ENCODE measurements at regions not wholly inside any gene's neighbourhood (a gene's known extent, or its start where the extent isn't known, plus 50 kb on each side); places are given as distances from the start of the nearest gene placed in this dataset.
A peak's percentile ranks its signal among the peaks of the same experiment; 100 is the strongest.

DNA sequence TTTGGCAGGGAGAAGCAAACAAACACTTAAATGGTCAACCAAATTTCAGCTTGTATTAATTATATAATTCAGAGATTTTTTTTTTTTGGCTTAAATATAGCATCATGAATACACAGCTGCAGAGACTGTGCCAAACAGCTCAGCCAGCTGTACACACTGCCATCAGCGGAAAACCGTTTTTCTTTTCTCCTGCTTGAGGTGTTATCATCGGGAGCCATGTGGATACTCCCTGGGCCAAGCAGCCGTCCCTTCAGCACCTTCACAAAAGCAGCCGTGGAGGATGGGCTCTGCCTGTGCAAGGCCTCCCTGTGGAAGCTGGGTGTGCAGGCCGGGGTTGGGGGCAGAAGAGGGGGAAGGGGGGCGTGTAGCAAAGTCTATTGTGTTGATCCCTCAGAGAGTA, 85.0 kb downstream of the NUF2 start:
- no peak for DNase-seq (ENCODE audit: low read depth)

DNA sequence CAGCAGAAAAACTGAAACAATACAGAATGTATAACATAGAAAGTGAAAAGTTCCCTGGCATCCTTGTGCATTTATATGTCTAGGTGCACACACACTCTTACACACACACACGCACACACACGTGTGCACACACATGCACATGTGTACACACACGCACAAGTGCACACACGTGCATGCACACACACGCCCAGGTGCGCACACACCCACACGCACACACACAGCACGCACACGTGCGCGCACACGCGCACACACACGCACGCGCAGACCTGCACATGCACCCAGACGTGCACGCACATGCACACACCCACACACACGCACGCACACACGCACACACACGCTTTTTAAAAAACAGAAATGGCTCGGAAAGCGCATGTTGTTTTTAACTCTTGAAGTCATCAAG, 86.5 kb downstream of the NUF2 start:
- DNase-seq (ENCODE audit: low read depth): no peak

DNA sequence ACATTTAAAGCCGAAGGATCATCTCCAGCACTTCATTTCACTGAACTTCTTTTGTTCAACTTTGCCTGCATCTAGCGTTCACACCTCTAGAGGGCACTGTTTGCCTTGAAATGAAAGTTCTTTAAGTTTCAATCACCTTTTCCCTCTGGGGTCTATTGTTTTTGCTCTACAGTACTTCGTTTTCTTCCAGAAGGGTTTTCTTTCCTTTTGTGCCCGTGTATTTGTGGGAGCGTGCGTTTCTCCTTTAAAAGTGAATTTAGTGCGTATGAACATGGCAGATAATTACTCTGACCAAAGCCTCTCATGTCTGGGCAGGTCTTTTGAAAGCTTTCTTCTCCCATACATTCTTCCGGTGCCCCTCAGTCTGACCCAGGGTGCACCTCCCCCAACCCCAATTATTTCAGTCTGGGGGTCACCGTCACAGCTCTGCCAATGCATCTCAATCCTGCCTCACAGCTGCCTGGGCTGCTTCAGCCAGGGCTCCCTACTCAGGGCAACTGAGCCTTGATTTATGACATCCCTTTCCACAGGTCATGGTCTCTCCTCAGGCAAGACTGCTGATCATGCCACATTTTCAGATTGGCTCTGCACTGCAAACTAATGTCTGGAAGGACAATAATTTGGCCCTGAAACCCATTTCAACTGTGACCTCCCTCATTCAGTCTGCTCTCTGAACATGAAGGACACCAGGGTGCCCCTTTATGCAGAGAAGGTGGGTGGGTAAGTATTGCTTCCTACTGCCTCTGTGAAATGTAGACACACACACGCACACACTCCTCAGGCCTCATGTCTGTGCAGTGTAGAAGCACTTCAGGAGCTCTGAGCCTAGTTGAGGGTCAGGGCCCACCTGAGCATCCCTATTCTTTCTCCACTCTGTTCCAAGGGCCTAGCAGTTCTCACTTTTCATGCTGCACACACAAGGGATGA, 88.6 kb downstream of the NUF2 start:
- DNase-seq (ENCODE audit: low read depth): peak; percentile 12

DNA sequence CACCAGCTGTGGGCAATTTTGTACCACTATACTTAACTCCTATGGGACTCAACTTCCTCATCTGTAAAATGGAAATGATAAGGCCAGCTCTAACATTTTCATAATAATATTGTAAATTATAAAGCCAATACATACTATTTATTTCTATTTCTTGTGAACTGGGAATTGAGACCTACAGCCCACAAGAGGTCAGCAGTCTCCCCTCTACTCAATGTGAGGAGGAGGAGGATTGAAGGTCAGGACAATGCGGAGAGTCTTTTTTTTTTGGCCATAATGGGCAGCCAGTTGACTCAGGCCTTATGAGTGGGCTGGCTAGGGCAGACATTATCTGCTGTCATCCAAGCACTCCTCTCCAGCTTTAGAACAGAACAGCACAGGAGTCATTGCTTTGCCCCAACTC, 90.5 kb downstream of the NUF2 start:
- no peak for DNase-seq (ENCODE audit: low read depth)

DNA sequence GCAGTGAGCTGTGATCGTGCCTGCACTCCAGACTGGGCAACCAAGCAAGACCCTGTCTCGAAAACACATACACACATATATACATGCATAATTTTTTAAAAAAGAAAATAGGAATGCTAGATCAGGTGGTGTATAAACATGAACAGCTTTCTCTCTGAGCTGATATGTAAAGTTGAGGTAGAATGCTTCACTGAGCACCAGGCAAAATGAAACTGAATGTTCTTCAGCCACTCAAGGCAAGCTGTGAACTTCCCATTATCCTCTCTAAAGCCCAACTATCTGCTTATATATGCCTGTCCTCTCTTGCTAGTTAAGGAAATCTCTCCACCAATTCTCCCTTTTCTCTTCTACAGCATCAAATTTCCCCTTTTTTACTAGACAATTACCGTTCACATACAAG, 93.0 kb downstream of the NUF2 start:
- DNase-seq (ENCODE audit: low read depth): no peak

DNA sequence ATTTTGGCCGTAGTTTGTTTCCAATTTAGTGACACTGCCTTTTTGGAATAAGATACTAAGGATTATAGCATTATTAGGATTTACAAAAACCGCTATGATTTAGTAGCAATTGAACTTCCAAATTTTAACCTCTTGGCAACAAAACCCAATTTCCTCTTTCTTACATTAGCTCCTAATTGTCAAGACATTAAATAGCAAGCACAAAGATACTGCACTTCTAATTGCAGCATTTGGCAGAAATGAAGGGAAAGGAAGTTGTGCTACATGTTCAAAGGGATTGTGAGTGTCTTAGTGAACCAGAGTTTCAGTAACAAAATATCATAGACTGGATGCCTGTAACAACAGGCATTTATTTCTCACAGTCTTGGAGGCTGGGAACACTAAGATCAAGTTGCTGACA, 99.9 kb downstream of the NUF2 start:
- DNase-seq (ENCODE audit: low read depth): no peak

DNA sequence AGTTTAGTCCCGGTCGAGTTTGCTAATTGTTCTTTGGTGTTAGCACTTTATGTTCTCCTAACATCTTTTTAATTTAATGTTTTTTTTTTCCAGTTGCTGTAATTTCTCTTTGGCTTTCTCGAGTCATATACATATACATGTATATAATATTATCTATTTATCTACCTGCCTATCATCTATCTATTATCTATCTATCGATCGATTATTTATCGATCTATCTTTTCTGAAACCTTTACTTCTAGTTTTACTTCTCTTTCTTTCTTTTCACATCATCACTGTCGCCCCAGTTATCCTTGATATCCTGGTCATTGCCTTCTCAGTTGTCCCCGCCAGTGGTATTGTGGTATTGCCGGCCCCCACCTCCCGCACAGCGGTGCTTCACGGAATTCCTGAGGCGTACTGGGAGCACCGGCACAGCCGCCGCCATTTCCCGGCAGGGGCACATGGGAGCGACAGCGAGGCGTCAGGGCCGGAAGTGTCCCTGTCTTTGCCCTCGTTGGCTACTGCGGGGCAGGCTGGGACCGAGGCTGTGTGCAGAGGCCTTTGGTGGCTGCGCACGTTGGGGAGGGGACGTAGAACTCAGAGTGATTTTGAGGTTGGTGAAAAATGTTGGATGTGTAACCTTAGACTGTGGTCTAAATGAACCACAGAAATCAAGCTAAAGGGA, 101.1 kb downstream of the NUF2 start:
- DNase-seq (ENCODE audit: low read depth): no peak

DNA sequence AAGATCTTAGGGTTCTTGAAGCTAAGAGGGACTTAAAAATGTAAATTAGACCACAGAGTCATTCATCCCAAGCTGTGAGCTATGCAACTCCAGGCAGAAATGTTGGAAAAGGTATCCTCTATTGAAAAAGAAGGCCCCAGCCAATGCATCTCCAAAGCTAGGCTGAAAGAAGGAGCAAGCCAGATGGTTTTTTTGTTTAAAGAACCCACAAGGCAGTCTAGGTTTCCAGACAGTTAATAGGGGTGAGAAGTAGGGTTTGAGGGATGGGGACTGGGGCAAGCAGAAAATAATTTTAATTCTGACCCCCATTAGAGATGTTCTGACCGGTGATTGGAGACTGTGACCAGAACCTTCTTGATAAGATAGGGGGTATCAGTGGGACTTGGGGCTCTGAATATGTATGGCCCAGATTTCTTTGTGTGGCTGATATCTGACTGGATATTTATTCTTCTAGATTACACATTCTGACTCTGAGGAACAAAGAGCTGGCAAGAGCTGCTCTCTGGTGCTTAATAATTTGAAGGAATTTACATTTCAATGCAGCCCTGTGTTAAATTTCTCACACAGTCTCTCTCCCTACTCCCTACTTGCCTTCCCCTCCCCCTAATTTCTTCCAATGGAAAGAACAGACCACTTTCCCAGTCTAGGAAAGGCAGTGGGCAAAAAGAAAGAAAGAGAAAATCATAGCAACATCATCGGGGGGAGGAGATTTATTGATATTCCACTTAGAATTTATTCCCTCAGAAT, 104.9 kb downstream of the NUF2 start:
- no peak for DNase-seq (ENCODE audit: low read depth)

DNA sequence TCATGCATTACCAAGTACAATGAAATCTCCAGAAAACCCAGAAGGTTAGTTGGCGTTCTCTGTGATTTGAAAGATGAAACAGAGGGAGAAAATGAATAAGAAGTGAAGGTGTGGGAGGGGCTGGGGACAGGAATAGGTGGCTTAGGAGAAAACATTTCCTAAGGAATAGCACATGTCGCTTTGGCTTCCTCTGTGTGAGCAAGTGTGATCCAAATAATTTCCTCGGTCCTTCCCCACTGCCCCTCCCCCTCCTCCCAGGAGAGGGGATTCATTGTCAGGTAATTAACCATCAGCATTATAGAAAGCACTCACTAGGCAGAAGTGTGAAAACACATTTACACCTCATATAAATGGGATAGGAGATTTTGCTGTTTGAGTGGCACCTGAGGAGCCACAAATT, 105.5 kb downstream of the NUF2 start:
- DNase-seq (ENCODE audit: low read depth): no peak

DNA sequence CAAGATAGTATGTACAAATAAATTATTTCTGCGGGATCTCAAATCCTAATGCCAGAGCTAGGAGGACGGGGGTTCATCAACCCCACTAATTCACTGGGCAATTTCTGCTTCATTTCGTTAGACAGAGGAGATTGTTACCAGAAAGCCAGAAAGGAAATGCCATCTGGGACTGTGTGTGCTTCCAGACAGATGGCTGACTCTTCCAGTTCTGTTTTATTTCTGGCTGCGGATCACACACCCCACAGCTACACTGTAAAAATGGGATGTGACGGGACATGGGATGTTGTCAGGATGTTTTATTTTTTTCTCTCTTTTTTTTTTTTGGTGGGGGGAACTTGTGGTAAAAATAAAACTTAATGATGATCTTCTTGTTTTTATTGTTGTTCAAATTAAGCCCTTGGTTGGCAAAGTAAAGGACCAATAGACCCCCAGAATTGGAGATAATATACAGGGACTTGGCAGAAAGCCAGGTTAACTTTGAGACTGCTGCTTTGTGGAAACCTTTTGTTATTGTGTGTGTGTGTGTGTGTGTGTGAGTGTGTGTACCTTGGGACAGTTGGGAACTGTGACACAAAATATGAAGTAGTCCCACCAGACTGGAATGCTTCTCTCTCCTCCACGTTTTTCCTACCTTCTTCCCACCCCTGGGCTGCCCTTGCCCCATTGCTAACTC, 114.5 kb downstream of the NUF2 start:
- no peak for DNase-seq (ENCODE audit: low read depth)

DNA sequence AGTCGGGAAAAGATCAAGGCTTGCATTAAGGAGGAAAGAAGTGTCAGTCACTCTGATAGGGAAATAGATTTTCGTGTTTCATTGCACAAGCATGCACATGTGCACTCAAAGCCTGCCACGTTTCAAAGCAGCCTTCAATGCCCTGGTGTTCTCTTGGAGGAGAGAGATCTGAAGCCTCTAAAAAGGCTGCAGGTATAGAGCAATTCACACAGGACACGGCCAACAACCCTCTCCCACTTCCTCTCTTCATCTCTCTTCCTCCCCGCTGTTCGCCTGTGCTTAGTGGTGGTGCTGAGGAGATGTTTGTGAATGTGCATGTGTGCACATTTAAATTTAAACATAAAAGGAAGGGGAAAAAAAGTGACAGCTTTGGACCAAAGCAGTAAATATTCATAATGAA, 117.7 kb downstream of the NUF2 start:
- DNase-seq (ENCODE audit: low read depth): no peak

DNA sequence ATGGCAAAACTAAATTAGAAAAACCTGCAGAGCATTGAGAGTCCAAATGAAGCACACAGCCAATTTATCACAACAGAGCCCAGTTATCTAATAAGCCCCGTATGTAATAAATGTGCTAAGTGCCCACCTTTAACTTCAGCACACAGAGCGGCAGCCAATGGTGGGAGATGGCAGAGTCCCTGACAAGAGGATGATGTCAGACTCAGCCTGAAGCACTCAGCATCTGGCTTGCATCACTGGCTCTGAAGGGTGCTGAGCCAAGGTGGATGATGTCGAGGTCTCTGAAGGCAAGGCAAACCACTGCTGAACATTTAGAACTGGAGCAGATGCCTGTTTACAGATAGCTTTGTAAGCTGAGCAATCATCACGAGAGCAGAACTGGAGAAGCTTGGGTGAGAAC, 118.3 kb downstream of the NUF2 start:
- no peak for DNase-seq (ENCODE audit: low read depth)

DNA sequence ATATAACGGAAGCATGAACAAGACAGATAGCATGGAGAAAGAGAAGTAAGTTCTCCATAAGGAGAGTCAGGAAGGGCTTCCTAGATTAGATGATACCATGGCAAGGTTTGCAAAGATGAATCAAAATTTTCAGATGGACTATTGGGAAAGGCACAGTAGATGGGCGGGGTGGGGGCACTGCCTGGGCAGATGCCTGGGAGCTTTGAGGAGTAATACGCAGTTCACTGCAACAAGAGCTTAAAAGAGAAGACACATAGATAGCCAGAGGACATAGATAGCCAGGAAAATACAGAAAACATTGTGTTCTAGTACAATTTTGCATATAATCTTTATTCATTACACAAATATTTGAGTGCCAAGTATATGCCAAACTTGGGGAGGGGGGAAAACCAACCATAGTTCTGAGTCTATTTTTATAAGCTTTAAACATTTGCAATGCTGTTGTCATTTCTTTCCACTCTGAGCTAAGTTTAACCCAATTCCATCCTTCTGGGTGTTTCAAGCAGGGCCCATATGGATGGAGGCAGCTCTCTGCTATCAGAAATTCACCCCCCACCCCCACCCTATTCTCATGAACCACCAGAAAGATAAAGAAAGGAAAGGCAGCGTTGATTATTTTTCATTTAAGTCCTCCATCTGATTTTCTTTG, 120.6 kb downstream of the NUF2 start:
- DNase-seq (ENCODE audit: low read depth): no peak

DNA sequence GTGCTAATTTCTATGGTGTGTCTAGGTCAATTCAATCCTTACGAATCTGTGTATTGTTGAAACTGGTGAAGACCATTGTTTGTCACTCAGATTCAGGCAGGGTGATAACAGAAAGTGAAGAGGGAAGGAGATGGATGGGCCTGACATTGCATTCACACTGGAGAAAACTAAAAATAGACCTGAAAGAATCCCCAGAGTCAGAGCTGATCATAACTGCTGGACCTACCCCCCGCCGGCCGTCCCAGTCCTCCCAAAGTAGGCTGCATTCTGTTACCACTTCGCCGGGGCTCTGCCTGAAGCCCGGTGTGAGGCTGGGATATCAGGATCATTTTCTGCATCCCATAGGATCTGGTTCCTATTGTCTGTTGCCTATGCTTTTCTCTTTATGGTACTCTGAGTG, 121.1 kb downstream of the NUF2 start:
- DNase-seq (ENCODE audit: low read depth): no peak

DNA sequence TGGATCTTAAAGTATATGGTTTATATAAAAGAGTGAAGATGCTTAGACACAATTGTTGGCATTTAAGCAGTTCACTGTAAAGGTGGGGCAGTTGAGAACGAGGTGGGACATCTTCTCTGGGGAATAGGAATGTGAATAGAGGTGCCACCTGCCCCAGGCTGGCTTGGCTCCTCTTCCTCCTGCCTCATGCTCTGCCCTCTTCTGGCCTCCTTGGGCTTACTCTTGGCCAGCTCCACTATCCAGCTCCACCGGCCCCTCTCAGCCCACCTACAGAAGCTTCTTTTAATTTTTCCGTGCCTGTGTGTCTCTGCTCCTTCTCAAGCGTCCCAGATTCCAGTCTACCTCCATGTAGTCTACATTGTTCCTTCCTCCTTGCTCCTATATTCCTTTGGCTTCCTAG, 122.1 kb downstream of the NUF2 start:
- no peak for DNase-seq (ENCODE audit: low read depth)

DNA sequence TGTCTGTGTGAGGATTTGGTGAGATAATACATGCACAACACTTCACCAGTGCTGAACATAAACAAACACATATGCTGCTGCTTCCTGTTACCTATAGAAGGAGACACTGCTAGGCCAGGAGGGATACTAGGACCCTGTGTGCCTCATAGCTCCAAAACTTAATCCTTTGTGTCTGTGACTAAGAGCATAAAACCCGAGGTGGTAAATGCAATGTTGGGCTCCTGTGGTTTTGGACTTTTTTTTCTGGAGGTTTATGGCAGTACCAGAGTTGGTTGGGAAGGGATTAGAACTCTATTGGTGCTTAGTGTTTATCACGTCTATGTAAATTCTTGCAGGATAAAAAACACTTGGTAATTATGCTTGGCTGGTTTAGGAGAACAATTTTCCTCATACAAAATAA, 122.9 kb downstream of the NUF2 start:
- no peak for DNase-seq (ENCODE audit: low read depth)

DNA sequence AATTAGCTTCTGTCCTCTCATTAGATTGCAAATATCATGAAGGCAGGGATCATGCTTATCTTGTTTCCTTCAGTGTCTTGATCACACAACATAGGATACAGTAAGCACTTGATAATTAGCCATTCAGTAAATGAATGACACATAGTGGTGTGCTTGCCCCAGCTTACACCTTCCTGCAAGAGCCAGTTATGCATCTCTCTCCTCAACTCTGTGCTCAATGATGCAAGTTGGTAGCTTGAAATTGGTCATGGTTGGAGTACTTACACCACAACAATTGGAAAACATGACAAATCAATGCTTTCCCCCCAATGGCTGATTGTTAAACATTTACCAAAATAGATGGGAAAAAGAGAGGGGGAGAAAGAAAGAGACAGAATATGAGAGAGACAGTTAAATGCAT, 129.2 kb downstream of the NUF2 start:
- no peak for DNase-seq (ENCODE audit: low read depth)

DNA sequence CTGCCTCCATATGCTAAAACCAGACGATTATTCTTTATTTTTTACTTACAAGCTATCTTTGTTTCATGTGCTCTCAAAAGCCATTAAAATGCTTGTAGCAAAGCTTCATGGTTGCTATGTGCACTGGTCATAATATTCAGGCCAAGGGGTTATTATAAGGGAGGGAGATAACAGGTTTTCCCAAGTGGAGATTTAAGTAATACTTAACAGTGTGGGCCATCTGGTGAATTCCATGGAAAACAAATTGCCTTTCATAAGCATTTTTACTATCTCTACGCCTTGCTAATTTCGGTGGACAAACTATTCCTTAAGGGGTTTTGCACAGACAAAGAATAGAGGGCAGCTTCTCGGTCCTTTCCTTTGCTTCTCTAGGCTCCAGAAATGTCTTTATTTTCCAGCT, 137.8 kb downstream of the NUF2 start:
- DNase-seq (ENCODE audit: low read depth): no peak

DNA sequence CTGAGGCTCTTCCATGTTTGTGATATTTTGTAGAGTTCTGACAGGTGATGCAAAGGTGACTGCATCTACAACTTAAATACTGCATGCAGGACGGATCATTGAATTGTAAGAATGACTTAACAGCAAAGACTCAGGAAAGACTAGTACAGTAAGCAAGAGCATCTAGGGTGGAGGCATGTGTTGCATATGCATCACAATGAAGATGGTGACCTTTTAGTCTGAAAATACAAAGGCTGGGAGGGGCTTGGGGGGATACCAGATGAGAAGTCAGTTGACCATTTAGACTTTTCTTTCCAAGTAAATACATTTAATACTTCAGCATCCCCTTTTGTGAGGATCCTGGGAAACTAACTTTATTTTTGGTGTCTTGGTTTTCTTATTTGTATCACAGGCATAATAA, 145.5 kb downstream of the NUF2 start:
- no peak for DNase-seq (ENCODE audit: low read depth)

DNA sequence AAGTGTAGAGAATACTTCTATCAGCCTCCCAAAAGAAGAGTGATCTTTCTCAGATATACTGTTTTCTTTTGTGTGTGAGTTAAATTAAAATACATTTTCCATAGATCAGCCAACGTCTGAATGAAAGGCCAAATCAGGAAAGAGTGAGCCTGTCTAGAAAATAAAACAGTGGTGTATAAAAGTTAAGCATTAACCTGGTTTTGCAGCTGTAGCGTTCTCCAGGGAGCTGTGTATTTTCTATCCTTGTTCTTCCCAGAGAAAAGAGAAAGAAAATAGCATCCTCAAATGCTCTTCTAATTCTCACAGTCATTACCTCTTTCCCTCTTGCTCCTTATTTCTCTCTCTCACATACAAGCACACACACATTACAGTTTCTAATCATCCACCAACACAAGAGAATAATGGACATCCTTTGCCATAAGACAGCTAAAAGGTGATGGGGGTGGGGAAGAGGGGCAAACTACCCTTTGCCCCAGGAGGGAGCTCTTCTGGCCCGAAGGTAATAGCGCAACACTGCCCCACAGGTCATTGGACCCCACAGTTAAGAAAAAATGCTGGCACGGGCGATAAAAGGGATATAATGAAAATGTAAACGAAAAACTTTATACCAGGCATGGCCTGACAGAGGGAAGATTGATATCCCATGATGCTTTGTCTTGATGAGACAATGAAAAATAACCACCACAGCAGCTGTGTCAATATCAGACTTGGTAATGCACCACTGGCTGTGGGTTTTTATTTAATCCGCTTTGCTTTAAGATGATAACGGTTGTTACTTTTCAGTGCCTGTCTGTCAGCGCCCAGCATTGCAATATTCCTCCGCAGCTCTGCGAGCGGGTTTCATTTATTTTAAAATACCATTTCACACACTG, 150.3 kb downstream of the NUF2 start:
- DNase-seq (ENCODE audit: low read depth): no peak

Data from activated T-cell treated with anti-CD3 and anti-CD28 coated beads for 24 hours (primary cell).